Stomach (tissue), 4 donors: ENCODE measurements at regions not wholly inside any gene's neighbourhood (a gene's known extent, or its start where the extent isn't known, plus 50 kb on each side); places are given as distances from the start of the nearest gene placed in this dataset.

Source experiments
- EP300 ChIP-seq: sonication (generic); formaldehyde crosslinking; IDR thresholded peaks from one replicate; pipeline ENCODE4 v1.6.1; 2017; ENCODE audit warnings: antibody characterized with exemption
- POLR2A ChIP-seq, 4 donors: fragments of 450-650 bp; IDR thresholded peaks; one replicate each; pipeline ENCODE4 v1.6.1; 2016; ENCODE audit warnings: antibody characterized with exemption in 4 of 4, control low read depth in 2 of 4, mild to moderate bottlenecking in 1 of 4, moderate library complexity in 1 of 4
- POLR2AphosphoS5 ChIP-seq, 3 donors: sonication (generic); formaldehyde crosslinking; IDR thresholded peaks; one replicate each; pipeline ENCODE4 v1.6.1; 2016; ENCODE audit warnings: antibody characterized with exemption in 3 of 3
- TF ChIP-seq, protein P1 (sequence below), 7 experiments: fragments of 450-650 bp in 4 of 7; fragments of 200-600 bp in 3 of 7; sonication (generic) in 3 of 7; IDR thresholded peaks; one replicate each; pipeline ENCODE4 v1.5.1; 2016 to 2019; ENCODE audit warnings: antibody characterized with exemption in 7 of 7, control low read depth in 2 of 7, mild to moderate bottlenecking in 1 of 7

DNA sequence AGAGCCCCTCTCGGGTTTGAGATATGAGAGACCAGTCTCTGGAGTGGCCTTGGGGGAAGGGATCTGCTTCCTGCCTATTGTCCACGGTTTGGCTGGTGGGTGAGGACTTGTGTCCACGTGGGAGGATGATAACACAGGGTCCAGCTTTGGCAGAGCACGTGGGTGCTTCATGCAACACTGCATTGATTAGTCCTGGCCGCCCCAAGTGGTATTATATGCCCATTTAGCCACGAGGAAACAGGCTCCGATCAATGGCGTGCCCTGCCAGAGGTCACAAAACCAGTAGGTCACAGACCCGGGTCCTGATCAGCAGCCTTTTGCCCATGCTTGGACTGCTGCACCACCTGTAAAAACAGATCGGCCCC is 141.6 kb downstream of the RGS9 start:
- no peak for TF ChIP-seq POLR2A (IDR thresholded peaks at IDR 0.05)
- TF ChIP-seq, protein P1, sequence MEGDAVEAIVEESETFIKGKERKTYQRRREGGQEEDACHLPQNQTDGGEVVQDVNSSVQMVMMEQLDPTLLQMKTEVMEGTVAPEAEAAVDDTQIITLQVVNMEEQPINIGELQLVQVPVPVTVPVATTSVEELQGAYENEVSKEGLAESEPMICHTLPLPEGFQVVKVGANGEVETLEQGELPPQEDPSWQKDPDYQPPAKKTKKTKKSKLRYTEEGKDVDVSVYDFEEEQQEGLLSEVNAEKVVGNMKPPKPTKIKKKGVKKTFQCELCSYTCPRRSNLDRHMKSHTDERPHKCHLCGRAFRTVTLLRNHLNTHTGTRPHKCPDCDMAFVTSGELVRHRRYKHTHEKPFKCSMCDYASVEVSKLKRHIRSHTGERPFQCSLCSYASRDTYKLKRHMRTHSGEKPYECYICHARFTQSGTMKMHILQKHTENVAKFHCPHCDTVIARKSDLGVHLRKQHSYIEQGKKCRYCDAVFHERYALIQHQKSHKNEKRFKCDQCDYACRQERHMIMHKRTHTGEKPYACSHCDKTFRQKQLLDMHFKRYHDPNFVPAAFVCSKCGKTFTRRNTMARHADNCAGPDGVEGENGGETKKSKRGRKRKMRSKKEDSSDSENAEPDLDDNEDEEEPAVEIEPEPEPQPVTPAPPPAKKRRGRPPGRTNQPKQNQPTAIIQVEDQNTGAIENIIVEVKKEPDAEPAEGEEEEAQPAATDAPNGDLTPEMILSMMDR (IDR thresholded peaks at IDR 0.05), result no peak
- TF ChIP-seq POLR2AphosphoS5 (IDR thresholded peaks at IDR 0.05), result no peak
- no peak for TF ChIP-seq EP300
